H9 (cell line): ENCODE measurements at regions not wholly inside any gene's neighbourhood (a gene's known extent, or its start where the extent isn't known, plus 50 kb on each side); places are given as distances from the start of the nearest gene placed in this dataset.

ENCODE experiments used
- DNase-seq: peaks from one replicate; pipeline ENCODE4 v3.0.0-alpha.2; 2017
- H2AFZ ChIP-seq: one replicate; pipeline ENCODE4 v1.6.1; 2013; ENCODE audit warnings: mild to moderate bottlenecking, low read length, control low read depth, moderate library complexity
- H2AK5ac ChIP-seq: 2 replicates; pipeline ENCODE4 v1.6.1; 2013; ENCODE audit warnings: low read length, control low read depth, mixed read lengths; ENCODE audit not compliant: insufficient read length
- H2BK120ac ChIP-seq: one replicate; pipeline ENCODE4 v1.6.1; 2013; ENCODE audit warnings: low read depth, mild to moderate bottlenecking, low read length, control low read depth, inconsistent platforms; ENCODE audit not compliant: poor library complexity, severe bottlenecking
- H2BK12ac ChIP-seq: 2 replicates; pipeline ENCODE4 v1.6.1; 2013; ENCODE audit warnings: low read length, control low read depth, mixed read lengths, low read depth; ENCODE audit not compliant: insufficient read length
- H2BK15ac ChIP-seq: 2 replicates; pipeline ENCODE4 v1.6.1; 2013; ENCODE audit warnings: low read depth, low read length, control low read depth
- H2BK20ac ChIP-seq: one replicate; pipeline ENCODE4 v1.6.1; 2013; ENCODE audit warnings: low read depth, mild to moderate bottlenecking, low read length, control low read depth, inconsistent platforms; ENCODE audit not compliant: poor library complexity, severe bottlenecking
- H2BK5ac ChIP-seq: 2 replicates; pipeline ENCODE4 v1.6.1; 2013; ENCODE audit warnings: low read length, control low read depth, mixed read lengths; ENCODE audit not compliant: insufficient read length
- H3K14ac ChIP-seq: 2 replicates; pipeline ENCODE4 v1.6.1; 2013; ENCODE audit warnings: low read length, control low read depth; ENCODE audit not compliant: insufficient read depth
- H3K18ac ChIP-seq: 2 replicates; pipeline ENCODE4 v1.6.1; 2013; ENCODE audit warnings: low read depth, mild to moderate bottlenecking, mixed read lengths, low read length, control low read depth; ENCODE audit not compliant: insufficient read length
- H3K23ac ChIP-seq: 2 replicates; pipeline ENCODE4 v1.6.1; 2013; ENCODE audit warnings: low read length, control low read depth, mixed read lengths, low read depth; ENCODE audit not compliant: insufficient read length
- H3K23me2 ChIP-seq: 2 replicates; pipeline ENCODE4 v1.6.1; 2013; ENCODE audit warnings: low read depth, mild to moderate bottlenecking, mixed read lengths, low read length, control low read depth; ENCODE audit not compliant: insufficient read length, poor library complexity, severe bottlenecking
- H3K27ac ChIP-seq: 2 replicates; pipeline ENCODE4 v1.5.1; 2013; ENCODE audit warnings: low read length, control low read depth, mixed read lengths, low read depth; ENCODE audit not compliant: insufficient read length
- H3K27me3 ChIP-seq: 2 replicates; pipeline ENCODE4 v1.6.1; 2013; ENCODE audit warnings: low read length, control low read depth, inconsistent platforms; ENCODE audit not compliant: insufficient read depth
- H3K4ac ChIP-seq: 2 replicates; pipeline ENCODE4 v1.6.1; 2013; ENCODE audit warnings: low read depth, mild to moderate bottlenecking, control low read depth, inconsistent platforms, low read length, moderate library complexity
- H3K4me1 ChIP-seq: 2 replicates; pipeline ENCODE4 v1.6.1; 2013; ENCODE audit warnings: low read length, control low read depth, inconsistent platforms; ENCODE audit not compliant: insufficient read depth
- H3K4me2 ChIP-seq: 2 replicates; pipeline ENCODE4 v1.6.1; 2013; ENCODE audit warnings: low read length, control low read depth, mixed read lengths; ENCODE audit not compliant: insufficient read length, insufficient read depth
- H3K56ac ChIP-seq: 2 replicates; pipeline ENCODE4 v1.6.1; 2013; ENCODE audit warnings: low read depth, mild to moderate bottlenecking, mixed read lengths, low read length, control low read depth; ENCODE audit not compliant: insufficient read length
- H3K79me1 ChIP-seq: 2 replicates; pipeline ENCODE4 v1.6.1; 2013; ENCODE audit warnings: low read depth, mild to moderate bottlenecking, moderate library complexity, low read length, control low read depth, inconsistent platforms; ENCODE audit not compliant: insufficient read depth, poor library complexity, severe bottlenecking
- H3K79me2 ChIP-seq: 2 replicates; pipeline ENCODE4 v1.6.1; 2013; ENCODE audit warnings: low read length, control low read depth, inconsistent platforms; ENCODE audit not compliant: insufficient read depth
- H3K9ac ChIP-seq: 2 replicates; pipeline ENCODE4 v1.6.1; 2013; ENCODE audit warnings: low read length, control low read depth, mixed read lengths; ENCODE audit not compliant: insufficient read length; ENCODE audit errors: extremely low read depth
- H3K9me3 ChIP-seq: one replicate; pipeline ENCODE4 v1.6.1; 2013; ENCODE audit warnings: low read depth, low read length, inconsistent platforms; ENCODE audit not compliant: control insufficient read depth
- H3T11ph ChIP-seq: one replicate; pipeline ENCODE4 v1.6.1; 2013; ENCODE audit warnings: mild to moderate bottlenecking, low read length, control low read depth, inconsistent platforms
- H4K20me1 ChIP-seq: one replicate; pipeline ENCODE4 v1.6.1; 2013; ENCODE audit not compliant: control insufficient read depth, insufficient read length, insufficient read depth
- H4K5ac ChIP-seq: 2 replicates; pipeline ENCODE4 v1.6.1; 2013; ENCODE audit warnings: low read depth, mild to moderate bottlenecking, mixed read lengths, low read length, control low read depth; ENCODE audit not compliant: insufficient read length
- H4K8ac ChIP-seq: replicated peaks from 2 replicates; pipeline ENCODE4 v1.6.1; 2013; ENCODE audit warnings: low read length, control low read depth, mixed read lengths, low read depth; ENCODE audit not compliant: insufficient read length
- H4K91ac ChIP-seq: 2 replicates; pipeline ENCODE4 v1.6.1; 2013; ENCODE audit warnings: low read depth, mild to moderate bottlenecking, moderate library complexity, mixed read lengths, low read length, control low read depth; ENCODE audit not compliant: insufficient read length
- H3K27ac Mint-ChIP-seq, 3 experiments: 2 replicates in 2 of 3; 3 replicates in 1 of 3; pipeline ENCODE4 v1.8.0; 2020 to 2021; ENCODE audit warnings: mixed read lengths in 3 of 3, mild to moderate bottlenecking in 1 of 3, moderate library complexity in 1 of 3
- H3K27me3 Mint-ChIP-seq: 2 replicates; pipeline ENCODE4 v1.8.0; 2021; ENCODE audit warnings: low read depth, mild to moderate bottlenecking, moderate library complexity, mixed read lengths
- H3K36me3 Mint-ChIP-seq, 3 experiments: 2 replicates in 2 of 3; 3 replicates in 1 of 3; pipeline ENCODE4 v1.8.0; 2020 to 2021; ENCODE audit warnings: low read depth in 3 of 3, mixed read lengths in 3 of 3; ENCODE audit not compliant: insufficient read depth in 1 of 3
- H3K4me1 Mint-ChIP-seq, 2 experiments: 2 replicates each; pipeline ENCODE4 v1.8.0; 2020; ENCODE audit warnings: mixed read lengths in 2 of 2
- H3K4me3 Mint-ChIP-seq, 2 experiments: 2 replicates in 1 of 2; 3 replicates in 1 of 2; pipeline ENCODE4 v1.8.0; 2020 to 2021; ENCODE audit warnings: mild to moderate bottlenecking in 2 of 2, mixed read lengths in 2 of 2, moderate library complexity in 1 of 2
- H3K9me3 Mint-ChIP-seq, 2 experiments: 2 replicates in 1 of 2; 3 replicates in 1 of 2; pipeline ENCODE4 v1.8.0; 2020; ENCODE audit warnings: mild to moderate bottlenecking in 2 of 2, mixed read lengths in 2 of 2, moderate library complexity in 1 of 2
- WGBS: extraction: QIAGEN DNeasy Blood & Tissue Kit; methylation state at CpG from one replicate; pipeline ENCODE4 v1.1.7; 2013; ENCODE audit warnings: missing lambda C conversion rate, low lambda C conversion rate, mixed read lengths; ENCODE audit not compliant: insufficient read length; ENCODE audit errors: extremely low coverage; 5-methylcytosine and 5-hydroxymethylcytosine counted together
- TF ChIP-seq, protein P1 (sequence below): fragments of 200-600 bp; sonication (generic); conservative IDR thresholded peaks from 3 replicates; pipeline ENCODE4 v1.8.0; 2021; ENCODE audit warnings: antibody characterized with exemption, mild to moderate bottlenecking

DNA sequence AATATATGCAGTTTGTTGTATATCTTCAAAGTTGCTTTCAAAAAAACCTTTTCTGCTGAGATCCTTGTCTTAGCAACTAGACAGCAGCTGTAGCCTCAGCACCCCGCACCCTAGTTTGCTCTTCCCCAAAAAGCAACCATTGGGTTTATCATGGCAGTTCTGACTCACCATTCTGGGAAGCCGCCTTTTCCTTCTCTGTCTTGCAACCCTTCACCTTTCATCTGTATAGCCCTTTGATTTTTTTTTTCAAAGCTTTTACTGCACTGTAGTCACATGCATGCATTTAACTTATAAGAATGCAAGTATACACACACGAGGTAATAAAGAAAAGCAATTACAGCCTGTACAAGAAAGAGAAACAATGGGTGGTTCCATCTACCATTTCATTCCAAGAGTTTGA, 65.1 kb upstream of the THBS1 start:
- Mint-ChIP-seq H3K4me3 (no peak overlapping the region), H3K9me3 (peaks cover 3 to 6% of the 10 kb centered on the region in 2 experiments; a peak in 4 of 5 replicates), H3K36me3 (peaks cover 0 to 2% (median 0%) of the 10 kb centered on the region in 3 experiments; a peak in 2 of 7 replicates), H3K27me3 (peaks cover 4% of the 10 kb centered on the region; the same call in 1 of the 2 replicates), H3K4me1 (peaks cover 3% of the 10 kb centered on the region in 2 experiments; a peak in 2 of 4 replicates), H3K27ac (no peak overlapping the region)
- Histone ChIP-seq H3K27ac (no peak overlapping the region), H4K91ac (no peak overlapping the region), H2BK15ac (no peak overlapping the region), H2AK5ac (no peak overlapping the region), H3K23ac (no peak overlapping the region), H3K79me2 (no peaks in the 10 kb centered on the region), H3K23me2 (no peaks in the 10 kb centered on the region), H3K27me3 (no peaks in the 10 kb centered on the region), H3K18ac (no peak overlapping the region), H4K8ac (no peak overlapping the region), H3K79me1 (no peaks in the 10 kb centered on the region), H3K14ac (no peak overlapping the region), H3K9ac (no peak overlapping the region), H3K4me2 (no peak overlapping the region), H3K4me1 (no peaks in the 10 kb centered on the region), H3K9me3 (no peaks in the 10 kb centered on the region), H4K5ac (no peak overlapping the region), H4K20me1 (no peaks in the 10 kb centered on the region), H3K56ac (no peak overlapping the region), H2BK12ac (no peak overlapping the region), H2BK120ac (no peak overlapping the region), H3K4ac (no peak overlapping the region), H2AFZ (no peak overlapping the region), H2BK5ac (no peak overlapping the region), H3T11ph (no peak overlapping the region), H2BK20ac (no peak overlapping the region)
- TF ChIP-seq, protein P1, sequence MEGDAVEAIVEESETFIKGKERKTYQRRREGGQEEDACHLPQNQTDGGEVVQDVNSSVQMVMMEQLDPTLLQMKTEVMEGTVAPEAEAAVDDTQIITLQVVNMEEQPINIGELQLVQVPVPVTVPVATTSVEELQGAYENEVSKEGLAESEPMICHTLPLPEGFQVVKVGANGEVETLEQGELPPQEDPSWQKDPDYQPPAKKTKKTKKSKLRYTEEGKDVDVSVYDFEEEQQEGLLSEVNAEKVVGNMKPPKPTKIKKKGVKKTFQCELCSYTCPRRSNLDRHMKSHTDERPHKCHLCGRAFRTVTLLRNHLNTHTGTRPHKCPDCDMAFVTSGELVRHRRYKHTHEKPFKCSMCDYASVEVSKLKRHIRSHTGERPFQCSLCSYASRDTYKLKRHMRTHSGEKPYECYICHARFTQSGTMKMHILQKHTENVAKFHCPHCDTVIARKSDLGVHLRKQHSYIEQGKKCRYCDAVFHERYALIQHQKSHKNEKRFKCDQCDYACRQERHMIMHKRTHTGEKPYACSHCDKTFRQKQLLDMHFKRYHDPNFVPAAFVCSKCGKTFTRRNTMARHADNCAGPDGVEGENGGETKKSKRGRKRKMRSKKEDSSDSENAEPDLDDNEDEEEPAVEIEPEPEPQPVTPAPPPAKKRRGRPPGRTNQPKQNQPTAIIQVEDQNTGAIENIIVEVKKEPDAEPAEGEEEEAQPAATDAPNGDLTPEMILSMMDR, result no peak
- DNase-seq, result no peak
- no CpG with 5 or more reads among the region's 3 CpGs for WGBS
